ENCODE measurements at regions not wholly inside any gene's neighbourhood (a gene's known extent, or its start where the extent isn't known, plus 50 kb on each side); places are given as distances from the start of the nearest gene placed in this dataset.

DNA sequence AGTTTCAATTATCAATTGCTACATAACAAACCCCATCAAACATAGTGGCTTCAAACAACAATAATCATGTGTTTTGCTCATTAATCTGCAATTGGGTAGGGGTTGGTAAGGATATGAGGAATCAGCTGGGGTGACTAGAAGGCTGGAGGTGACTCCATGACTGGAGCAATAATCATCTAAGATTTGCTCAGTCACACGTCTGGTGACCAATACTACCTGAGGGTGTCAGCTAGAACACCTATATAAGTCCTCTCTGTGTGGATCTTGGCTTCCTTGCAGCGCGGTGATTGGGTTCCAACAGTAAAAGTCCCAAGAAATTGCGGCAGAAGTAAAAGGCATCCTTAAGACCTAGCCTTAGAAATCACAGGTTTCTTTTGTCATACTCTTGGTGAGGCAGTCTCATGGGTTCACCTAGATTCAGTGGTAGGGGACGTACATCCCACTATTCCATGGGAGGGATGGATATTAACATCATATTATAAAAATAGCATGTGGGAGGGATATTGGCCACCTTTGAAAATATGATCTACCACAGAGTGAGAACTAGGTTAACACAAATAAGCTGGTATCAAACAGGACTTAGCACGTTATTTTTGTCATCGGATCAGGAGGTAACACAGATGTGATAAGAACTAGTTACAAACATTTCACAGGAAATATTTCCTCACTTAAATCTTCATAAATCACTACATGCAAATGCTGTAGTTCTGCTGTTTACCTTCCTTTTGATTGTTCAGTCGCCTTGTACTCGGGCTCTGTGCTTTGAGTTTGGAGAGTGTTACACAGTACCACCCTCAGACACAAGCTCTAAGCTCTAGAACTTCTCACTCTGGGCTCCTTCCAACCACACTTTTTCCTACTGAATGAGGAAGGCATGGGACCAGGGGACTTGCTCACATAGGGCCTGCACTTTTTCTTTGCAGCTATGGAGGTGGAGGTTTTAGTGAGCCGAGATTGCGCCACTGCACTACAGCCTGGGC lies 78.3 kb downstream of the LARP7 start:
- TF ChIP-seq, protein P1, sequence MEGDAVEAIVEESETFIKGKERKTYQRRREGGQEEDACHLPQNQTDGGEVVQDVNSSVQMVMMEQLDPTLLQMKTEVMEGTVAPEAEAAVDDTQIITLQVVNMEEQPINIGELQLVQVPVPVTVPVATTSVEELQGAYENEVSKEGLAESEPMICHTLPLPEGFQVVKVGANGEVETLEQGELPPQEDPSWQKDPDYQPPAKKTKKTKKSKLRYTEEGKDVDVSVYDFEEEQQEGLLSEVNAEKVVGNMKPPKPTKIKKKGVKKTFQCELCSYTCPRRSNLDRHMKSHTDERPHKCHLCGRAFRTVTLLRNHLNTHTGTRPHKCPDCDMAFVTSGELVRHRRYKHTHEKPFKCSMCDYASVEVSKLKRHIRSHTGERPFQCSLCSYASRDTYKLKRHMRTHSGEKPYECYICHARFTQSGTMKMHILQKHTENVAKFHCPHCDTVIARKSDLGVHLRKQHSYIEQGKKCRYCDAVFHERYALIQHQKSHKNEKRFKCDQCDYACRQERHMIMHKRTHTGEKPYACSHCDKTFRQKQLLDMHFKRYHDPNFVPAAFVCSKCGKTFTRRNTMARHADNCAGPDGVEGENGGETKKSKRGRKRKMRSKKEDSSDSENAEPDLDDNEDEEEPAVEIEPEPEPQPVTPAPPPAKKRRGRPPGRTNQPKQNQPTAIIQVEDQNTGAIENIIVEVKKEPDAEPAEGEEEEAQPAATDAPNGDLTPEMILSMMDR (IDR thresholded peaks at IDR 0.05; ENCODE audit: poor library complexity, severe bottlenecking) = no peak
- TF ChIP-seq SMC3 (conservative IDR thresholded peaks at IDR 0.05; ENCODE audit: poor library complexity) (no peak), POLR2AphosphoS5 (IDR thresholded peaks at IDR 0.05) (no peak), TAF1 (IDR thresholded peaks at IDR 0.05; ENCODE audit: low read depth) (no peak), EP300 (conservative IDR thresholded peaks at IDR 0.05; ENCODE audit: poor library complexity, severe bottlenecking) (no peak), EZH2 (IDR thresholded peaks at IDR 0.05; ENCODE audit: borderline replicate concordance, insufficient read depth, low read length, poor library complexity, severe bottlenecking) (no peak), RAD21 (conservative IDR thresholded peaks at IDR 0.05) (no peak), MXI1 (conservative IDR thresholded peaks at IDR 0.05; ENCODE audit: poor library complexity, severe bottlenecking) (no peak)
- TF ChIP-seq, protein P2, sequence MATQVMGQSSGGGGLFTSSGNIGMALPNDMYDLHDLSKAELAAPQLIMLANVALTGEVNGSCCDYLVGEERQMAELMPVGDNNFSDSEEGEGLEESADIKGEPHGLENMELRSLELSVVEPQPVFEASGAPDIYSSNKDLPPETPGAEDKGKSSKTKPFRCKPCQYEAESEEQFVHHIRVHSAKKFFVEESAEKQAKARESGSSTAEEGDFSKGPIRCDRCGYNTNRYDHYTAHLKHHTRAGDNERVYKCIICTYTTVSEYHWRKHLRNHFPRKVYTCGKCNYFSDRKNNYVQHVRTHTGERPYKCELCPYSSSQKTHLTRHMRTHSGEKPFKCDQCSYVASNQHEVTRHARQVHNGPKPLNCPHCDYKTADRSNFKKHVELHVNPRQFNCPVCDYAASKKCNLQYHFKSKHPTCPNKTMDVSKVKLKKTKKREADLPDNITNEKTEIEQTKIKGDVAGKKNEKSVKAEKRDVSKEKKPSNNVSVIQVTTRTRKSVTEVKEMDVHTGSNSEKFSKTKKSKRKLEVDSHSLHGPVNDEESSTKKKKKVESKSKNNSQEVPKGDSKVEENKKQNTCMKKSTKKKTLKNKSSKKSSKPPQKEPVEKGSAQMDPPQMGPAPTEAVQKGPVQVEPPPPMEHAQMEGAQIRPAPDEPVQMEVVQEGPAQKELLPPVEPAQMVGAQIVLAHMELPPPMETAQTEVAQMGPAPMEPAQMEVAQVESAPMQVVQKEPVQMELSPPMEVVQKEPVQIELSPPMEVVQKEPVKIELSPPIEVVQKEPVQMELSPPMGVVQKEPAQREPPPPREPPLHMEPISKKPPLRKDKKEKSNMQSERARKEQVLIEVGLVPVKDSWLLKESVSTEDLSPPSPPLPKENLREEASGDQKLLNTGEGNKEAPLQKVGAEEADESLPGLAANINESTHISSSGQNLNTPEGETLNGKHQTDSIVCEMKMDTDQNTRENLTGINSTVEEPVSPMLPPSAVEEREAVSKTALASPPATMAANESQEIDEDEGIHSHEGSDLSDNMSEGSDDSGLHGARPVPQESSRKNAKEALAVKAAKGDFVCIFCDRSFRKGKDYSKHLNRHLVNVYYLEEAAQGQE (IDR thresholded peaks at IDR 0.05; ENCODE audit: borderline replicate concordance) = no peak

Measured in neural cell (in vitro differentiated cells).